ENCODE measurements at regions not wholly inside any gene's neighbourhood (a gene's known extent, or its start where the extent isn't known, plus 50 kb on each side); places are given as distances from the start of the nearest gene placed in this dataset.

- Histone ChIP-seq H3K9me3 (ENCODE audit: control insufficient read depth in 1 of 2, low read length in 2 of 2) (no peaks in the 10 kb centered on the region), H3K27me3 (ENCODE audit: insufficient read depth, low read length) (no peaks in the 10 kb centered on the region), H3K36me3 (ENCODE audit: insufficient read depth, low read length) (no peaks in the 10 kb centered on the region), H3K4me3 (ENCODE audit: low read length in 2 of 2) (no peak overlapping the region), H3K27ac (ENCODE audit: low read depth, low read length) (no peak overlapping the region), H3K4me1 (ENCODE audit: insufficient read depth, low read length) (no peaks in the 10 kb centered on the region)
- Mint-ChIP-seq H3K27ac (no peak overlapping the region), H3K4me1 (peaks cover 4 to 6% (median 5%) of the 10 kb centered on the region in 4 donors), H3K27me3 (peaks cover 7 to 16% of the 10 kb centered on the region in 2 donors), H3K4me3 (no peak overlapping the region), H3K36me3 (no peaks in the 10 kb centered on the region), H3K9me3 (no peaks in the 10 kb centered on the region)
- CTCF ChIA-PET (ENCODE audit: partially characterized antibody): interaction anchor here (1.4 to 1.9 kb wide), 3 partner anchors 10 to 13 kb away, joined by 3 to 6 read pairs (median 6); no protein-coding TSS in a partner anchor
- DNase-seq: no peak
- intact Hi-C loops (cut with micrococcal nuclease): no loop called here
- POLR2A ChIA-PET (ENCODE audit: partially characterized antibody): no interaction called here
Measured at GRCh38 chr4:24422644-24423043, 161.7 kb downstream of the DHX15 start.

DNA sequence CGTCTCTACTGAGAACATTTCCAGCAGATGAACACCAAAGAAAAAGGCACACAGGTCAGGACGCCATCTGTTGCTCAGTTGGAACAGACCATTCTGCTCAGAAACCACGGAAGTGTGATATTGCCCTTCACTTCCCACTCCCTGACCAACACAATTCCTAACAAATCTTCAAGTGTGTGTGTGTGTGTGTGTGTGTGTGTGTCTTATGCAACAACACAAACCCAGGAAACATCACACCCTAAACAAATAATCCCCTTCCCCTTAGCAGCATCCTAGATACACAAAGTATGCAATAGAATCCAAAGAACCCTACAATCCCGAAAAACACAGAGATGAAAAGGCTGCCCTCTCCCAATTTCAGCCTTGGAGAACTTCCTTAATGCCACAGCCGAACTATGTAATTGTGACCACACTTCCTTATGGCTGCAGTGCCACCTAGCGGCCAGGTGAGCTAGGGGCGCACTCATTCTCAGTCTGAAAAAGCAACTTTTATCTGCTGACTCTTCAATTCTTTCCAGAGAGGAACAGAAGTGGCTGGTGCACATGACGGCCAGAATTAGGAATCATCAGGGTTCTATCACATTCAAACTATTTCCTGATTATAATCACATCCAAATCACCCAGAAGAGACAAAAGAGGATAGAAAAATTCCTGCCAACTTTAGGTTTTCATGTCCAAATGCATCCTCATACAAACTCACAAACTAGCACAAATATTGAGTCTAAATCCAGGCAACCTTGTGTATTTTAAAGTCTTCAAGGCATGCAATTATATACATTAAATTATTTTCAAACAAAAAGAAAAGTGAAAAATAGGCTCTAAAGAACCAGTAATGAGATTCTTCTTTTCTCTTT is 164.9 kb downstream of the DHX15 start:
- Histone ChIP-seq H3K4me1 (ENCODE audit: insufficient read depth, low read length) (no peaks in the 10 kb centered on the region), H3K27me3 (ENCODE audit: insufficient read depth, low read length) (no peaks in the 10 kb centered on the region), H3K36me3 (ENCODE audit: insufficient read depth, low read length) (no peaks in the 10 kb centered on the region), H3K9me3 (ENCODE audit: control insufficient read depth in 1 of 2, low read length in 2 of 2) (no peaks in the 10 kb centered on the region), H3K4me3 (ENCODE audit: low read length in 2 of 2) (no peak overlapping the region), H3K27ac (ENCODE audit: low read depth, low read length) (no peak overlapping the region)
- H3K4me3 Mint-ChIP-seq: peak overlapping the region in 5 of 8 donors; percentile 13 to 74 (median 56)
- intact Hi-C loops (cut with micrococcal nuclease): no loop called here
- H3K27ac Mint-ChIP-seq: peak overlapping the region in 1 of 7 donors; percentile 33
- H3K27me3 Mint-ChIP-seq: peaks cover 11 to 12% of the 10 kb centered on the region in 2 donors
- H3K36me3 Mint-ChIP-seq: no peaks in the 10 kb centered on the region
- CTCF ChIA-PET (ENCODE audit: partially characterized antibody): interaction anchor here (0.6 to 3.3 kb wide), 16 partner anchors 8 to 1522 kb away, joined by 3 to 33 read pairs (median 5); no protein-coding TSS in a partner anchor
- no peaks in the 10 kb centered on the region for H3K9me3 Mint-ChIP-seq
- POLR2A ChIA-PET (ENCODE audit: partially characterized antibody): no interaction called here
- DNase-seq: peak in 4 of 5 donors; percentile 39 to 42 (median 40)
- H3K4me1 Mint-ChIP-seq: peaks cover 4 to 6% (median 5%) of the 10 kb centered on the region in 4 donors

GRCh38 chr4:24417206-24417605 is 167.1 kb downstream of the DHX15 start:
- no peaks in the 10 kb centered on the region for H3K36me3 ChIP-seq (ENCODE audit: insufficient read depth, low read length)
- no peaks in the 10 kb centered on the region for H3K9me3 ChIP-seq (ENCODE audit: control insufficient read depth in 1 of 2, low read length in 2 of 2)
- Mint-ChIP-seq H3K4me3 (no peak overlapping the region), H3K4me1 (peaks cover 4 to 6% (median 5%) of the 10 kb centered on the region in 4 donors), H3K9me3 (no peaks in the 10 kb centered on the region), H3K27me3 (peaks cover 8 to 11% of the 10 kb centered on the region in 2 donors), H3K36me3 (no peaks in the 10 kb centered on the region), H3K27ac (no peak overlapping the region)
- CTCF ChIA-PET (ENCODE audit: partially characterized antibody): interaction anchor here (3.1 to 3.3 kb wide), 2 partner anchors 16 to 1282 kb away, joined by 19 to 30 read pairs; no protein-coding TSS in a partner anchor
- H3K27me3 ChIP-seq (ENCODE audit: insufficient read depth, low read length): peaks cover 4% of the 10 kb centered on the region
- POLR2A ChIA-PET (ENCODE audit: partially characterized antibody): no interaction called here
- no peak overlapping the region for H3K27ac ChIP-seq (ENCODE audit: low read depth, low read length)
- intact Hi-C loops (cut with micrococcal nuclease): no loop called here
- H3K4me1 ChIP-seq (ENCODE audit: insufficient read depth, low read length): no peaks in the 10 kb centered on the region
- no peak for DNase-seq
- H3K4me3 ChIP-seq (ENCODE audit: low read length in 2 of 2): no peak overlapping the region

DNA sequence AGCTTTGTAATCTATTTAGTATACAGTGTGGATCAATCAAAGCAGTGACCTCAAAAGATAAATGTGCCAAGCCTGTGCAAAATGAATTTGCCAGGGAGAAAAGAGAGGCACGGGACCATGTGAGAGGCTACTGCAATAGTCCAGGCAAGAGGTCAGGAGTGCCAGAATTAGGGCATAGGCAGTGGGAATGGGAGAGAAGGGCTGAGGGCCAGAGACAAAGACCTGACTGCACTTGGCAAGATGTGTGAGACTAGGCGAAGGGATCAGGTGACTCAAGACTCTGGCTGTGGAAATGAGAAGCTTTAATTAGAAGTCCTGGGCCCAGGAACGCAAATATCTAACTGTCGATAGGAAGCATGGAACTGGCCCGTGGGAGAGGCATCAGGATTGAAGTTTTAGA is 168.1 kb downstream of the DHX15 start:
- no peaks in the 10 kb centered on the region for H3K4me1 ChIP-seq (ENCODE audit: insufficient read depth, low read length)
- H3K4me3 Mint-ChIP-seq: no peak overlapping the region
- peaks cover 10 to 13% of the 10 kb centered on the region in 2 donors for H3K27me3 Mint-ChIP-seq
- H3K9me3 ChIP-seq (ENCODE audit: control insufficient read depth in 1 of 2, low read length in 2 of 2): no peaks in the 10 kb centered on the region
- H3K9me3 Mint-ChIP-seq: peaks cover 0 to 2% (median 0%) of the 10 kb centered on the region in 8 donors
- H3K27me3 ChIP-seq (ENCODE audit: insufficient read depth, low read length): peaks cover 4% of the 10 kb centered on the region
- no peaks in the 10 kb centered on the region for H3K36me3 Mint-ChIP-seq
- H3K4me3 ChIP-seq (ENCODE audit: low read length in 2 of 2): no peak overlapping the region
- H3K36me3 ChIP-seq (ENCODE audit: insufficient read depth, low read length): no peaks in the 10 kb centered on the region
- intact Hi-C loops (cut with micrococcal nuclease): no loop called here
- ChIA-PET CTCF (ENCODE audit: partially characterized antibody) (interaction anchor here (1.3 kb wide), 1 partner anchor 19 kb away, joined by 4 read pairs; no protein-coding TSS in a partner anchor), POLR2A (ENCODE audit: partially characterized antibody) (no interaction called here)
- H3K4me1 Mint-ChIP-seq: peaks cover 4 to 6% (median 5%) of the 10 kb centered on the region in 4 donors
- H3K27ac Mint-ChIP-seq: no peak overlapping the region
- no peak for DNase-seq
- H3K27ac ChIP-seq (ENCODE audit: low read depth, low read length): no peak overlapping the region

GRCh38 chr4:24413311-24413784 is 171.0 kb downstream of the DHX15 start:
- Mint-ChIP-seq H3K4me1 (no peaks in the 10 kb centered on the region), H3K9me3 (peaks cover 0 to 2% (median 0%) of the 10 kb centered on the region in 8 donors), H3K27ac (no peak overlapping the region), H3K27me3 (peaks cover 4 to 7% of the 10 kb centered on the region in 2 donors), H3K4me3 (no peak overlapping the region), H3K36me3 (no peaks in the 10 kb centered on the region)
- Histone ChIP-seq H3K36me3 (ENCODE audit: insufficient read depth, low read length) (no peaks in the 10 kb centered on the region), H3K9me3 (ENCODE audit: control insufficient read depth in 1 of 2, low read length in 2 of 2) (no peaks in the 10 kb centered on the region), H3K27ac (ENCODE audit: low read depth, low read length) (no peak overlapping the region), H3K27me3 (ENCODE audit: insufficient read depth, low read length) (peaks cover 4% of the 10 kb centered on the region), H3K4me1 (ENCODE audit: insufficient read depth, low read length) (no peaks in the 10 kb centered on the region), H3K4me3 (ENCODE audit: low read length in 2 of 2) (no peak overlapping the region)
- ChIA-PET CTCF (ENCODE audit: partially characterized antibody) (interaction anchor here (1.6 kb wide), 1 partner anchor 8 kb away, joined by 6 read pairs; no protein-coding TSS in a partner anchor), POLR2A (ENCODE audit: partially characterized antibody) (no interaction called here)
- no peak for DNase-seq
- intact Hi-C loops (cut with micrococcal nuclease): no loop called here

DNA sequence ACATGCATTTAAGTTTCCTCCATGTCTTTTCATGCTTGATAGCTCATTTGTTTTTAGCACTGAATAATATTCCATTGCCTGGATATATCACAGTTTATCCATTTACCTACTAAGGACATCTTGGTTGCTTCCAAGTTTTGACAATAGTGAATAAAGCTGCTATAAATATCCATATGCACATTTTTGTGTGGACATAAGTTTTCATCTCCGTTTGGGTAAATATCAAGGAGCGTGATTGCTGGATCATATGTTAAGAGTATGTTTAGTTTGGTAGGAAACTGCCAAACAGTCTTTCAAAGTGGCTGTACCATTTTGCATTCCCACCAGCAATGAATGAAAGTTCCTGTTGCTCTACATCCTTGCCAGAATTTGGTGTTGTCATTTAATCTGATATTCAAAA is 172.5 kb downstream of the DHX15 start:
- no peak overlapping the region for H3K4me3 ChIP-seq (ENCODE audit: low read length in 2 of 2)
- no peaks in the 10 kb centered on the region for H3K36me3 ChIP-seq (ENCODE audit: insufficient read depth, low read length)
- CTCF ChIA-PET (ENCODE audit: partially characterized antibody): interaction anchor here (1.6 kb wide), 1 partner anchor 10 kb away, joined by 6 read pairs; no protein-coding TSS in a partner anchor
- Mint-ChIP-seq H3K9me3 (peaks cover 0 to 2% (median 0%) of the 10 kb centered on the region in 8 donors), H3K27me3 (peaks cover 4 to 6% of the 10 kb centered on the region in 2 donors), H3K27ac (no peak overlapping the region), H3K4me1 (no peaks in the 10 kb centered on the region), H3K36me3 (no peaks in the 10 kb centered on the region), H3K4me3 (no peak overlapping the region)
- POLR2A ChIA-PET (ENCODE audit: partially characterized antibody): no interaction called here
- H3K27ac ChIP-seq (ENCODE audit: low read depth, low read length): no peak overlapping the region
- no peaks in the 10 kb centered on the region for H3K4me1 ChIP-seq (ENCODE audit: insufficient read depth, low read length)
- intact Hi-C loops (cut with micrococcal nuclease): no loop called here
- DNase-seq: no peak
- H3K27me3 ChIP-seq (ENCODE audit: insufficient read depth, low read length): peaks cover 4% of the 10 kb centered on the region
- H3K9me3 ChIP-seq (ENCODE audit: control insufficient read depth in 1 of 2, low read length in 2 of 2): no peaks in the 10 kb centered on the region

- no peak overlapping the region for H3K27ac ChIP-seq (ENCODE audit: low read depth, low read length)
- H3K36me3 Mint-ChIP-seq: no peaks in the 10 kb centered on the region
- ChIA-PET POLR2A (ENCODE audit: partially characterized antibody) (no interaction called here), CTCF (ENCODE audit: partially characterized antibody) (interaction anchor here (1.3 kb wide), 1 partner anchor 8 kb away, joined by 4 read pairs; no protein-coding TSS in a partner anchor)
- no peak overlapping the region for H3K27ac Mint-ChIP-seq
- no peak overlapping the region for H3K4me3 ChIP-seq (ENCODE audit: low read length in 2 of 2)
- H3K4me3 Mint-ChIP-seq: no peak overlapping the region
- no peaks in the 10 kb centered on the region for H3K4me1 ChIP-seq (ENCODE audit: insufficient read depth, low read length)
- peaks cover 4% of the 10 kb centered on the region for H3K27me3 ChIP-seq (ENCODE audit: insufficient read depth, low read length)
- no peaks in the 10 kb centered on the region for H3K36me3 ChIP-seq (ENCODE audit: insufficient read depth, low read length)
- no peak for DNase-seq
- no peaks in the 10 kb centered on the region for H3K9me3 ChIP-seq (ENCODE audit: control insufficient read depth in 1 of 2, low read length in 2 of 2)
- H3K4me1 Mint-ChIP-seq: no peaks in the 10 kb centered on the region
- peaks cover 4 to 6% of the 10 kb centered on the region in 2 donors for H3K27me3 Mint-ChIP-seq
- intact Hi-C loops (cut with micrococcal nuclease): no loop called here
- H3K9me3 Mint-ChIP-seq: peaks cover 0 to 2% (median 0%) of the 10 kb centered on the region in 8 donors
Measured at GRCh38 chr4:24411299-24411698, 173.1 kb downstream of the DHX15 start.

Measured in CD4-positive, alpha-beta memory T cell (primary cell).